ENCODE measurements at regions not wholly inside any gene's neighbourhood (a gene's known extent, or its start where the extent isn't known, plus 50 kb on each side); places are given as distances from the start of the nearest gene placed in this dataset.

DNA sequence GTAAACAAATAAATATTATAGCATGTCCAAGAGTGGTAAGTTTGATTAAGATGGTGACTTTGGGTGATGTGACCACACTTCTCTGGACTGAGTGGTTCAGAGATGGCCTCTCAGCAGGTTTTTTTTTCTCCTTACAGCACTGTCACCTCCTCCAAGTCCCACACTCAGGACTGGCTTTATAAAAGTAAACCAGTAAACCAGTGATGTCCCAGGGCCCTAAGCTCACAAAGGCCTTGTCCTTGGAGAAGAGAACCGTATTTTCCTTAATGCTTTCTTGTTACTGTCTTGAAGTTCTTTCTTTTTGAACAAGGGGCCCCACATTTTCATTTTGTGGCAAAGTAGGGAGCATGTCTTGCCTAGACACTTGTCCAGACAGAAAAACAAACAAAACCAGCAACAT, 274.0 kb downstream of the MYCN start:
- TF ChIP-seq, protein P1, sequence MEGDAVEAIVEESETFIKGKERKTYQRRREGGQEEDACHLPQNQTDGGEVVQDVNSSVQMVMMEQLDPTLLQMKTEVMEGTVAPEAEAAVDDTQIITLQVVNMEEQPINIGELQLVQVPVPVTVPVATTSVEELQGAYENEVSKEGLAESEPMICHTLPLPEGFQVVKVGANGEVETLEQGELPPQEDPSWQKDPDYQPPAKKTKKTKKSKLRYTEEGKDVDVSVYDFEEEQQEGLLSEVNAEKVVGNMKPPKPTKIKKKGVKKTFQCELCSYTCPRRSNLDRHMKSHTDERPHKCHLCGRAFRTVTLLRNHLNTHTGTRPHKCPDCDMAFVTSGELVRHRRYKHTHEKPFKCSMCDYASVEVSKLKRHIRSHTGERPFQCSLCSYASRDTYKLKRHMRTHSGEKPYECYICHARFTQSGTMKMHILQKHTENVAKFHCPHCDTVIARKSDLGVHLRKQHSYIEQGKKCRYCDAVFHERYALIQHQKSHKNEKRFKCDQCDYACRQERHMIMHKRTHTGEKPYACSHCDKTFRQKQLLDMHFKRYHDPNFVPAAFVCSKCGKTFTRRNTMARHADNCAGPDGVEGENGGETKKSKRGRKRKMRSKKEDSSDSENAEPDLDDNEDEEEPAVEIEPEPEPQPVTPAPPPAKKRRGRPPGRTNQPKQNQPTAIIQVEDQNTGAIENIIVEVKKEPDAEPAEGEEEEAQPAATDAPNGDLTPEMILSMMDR (conservative IDR thresholded peaks at IDR 0.05; ENCODE audit: low read depth, low read length) = no peak
- TF ChIP-seq MXI1 (IDR thresholded peaks at IDR 0.05; ENCODE audit: borderline replicate concordance, low read depth, low read length) (no peak), RAD21 (IDR thresholded peaks at IDR 0.05; ENCODE audit: low read length) (no peak), CHD1 (IDR thresholded peaks at IDR 0.05; ENCODE audit: low read depth, low read length) (no peak), POLR2A (IDR thresholded peaks at IDR 0.05; ENCODE audit: low read depth, low read length) (no peak)

All from IMR-90 (cell line).